Colonic mucosa (tissue), 4 donors: ENCODE measurements at regions not wholly inside any gene's neighbourhood (a gene's known extent, or its start where the extent isn't known, plus 50 kb on each side); places are given as distances from the start of the nearest gene placed in this dataset.

Source experiments
- DNase-seq: peaks from one replicate; pipeline ENCODE4 v3.0.0-alpha.2; 2020
- H3K27ac ChIP-seq: fragments of 200-600 bp; one replicate; pipeline ENCODE4 v1.8.0; 2021
- H3K27me3 ChIP-seq: fragments of 200-600 bp; one replicate; pipeline ENCODE4 v1.8.0; 2021
- H3K36me3 ChIP-seq: fragments of 200-600 bp; one replicate; pipeline ENCODE4 v1.8.0; 2021
- H3K4me1 ChIP-seq: fragments of 200-600 bp; one replicate; pipeline ENCODE4 v1.8.0; 2021; ENCODE audit warnings: mild to moderate bottlenecking
- H3K4me3 ChIP-seq: fragments of 200-600 bp; one replicate; pipeline ENCODE4 v1.8.0; 2021
- H3K9ac ChIP-seq, 2 donors: one replicate each; pipeline ENCODE4 v1.7.0; 2013; ENCODE audit warnings: control low read depth in 2 of 2, low read depth in 2 of 2, low read length in 2 of 2
- H3K9me3 ChIP-seq: fragments of 200-600 bp; one replicate; pipeline ENCODE4 v1.8.0; 2021
- intact Hi-C: fragments of 100-400 bp; cut with DNase I; formaldehyde crosslinking; loops from one replicate; pipeline ENCODE4 v1.14.1; 2022
- TF ChIP-seq, protein P1 (sequence below): fragments of 200-600 bp; IDR thresholded peaks from one replicate; pipeline ENCODE4 v1.8.0; 2022; ENCODE audit warnings: antibody characterized with exemption, mild to moderate bottlenecking
- donor health status: healthy.
- donor health status: DM: no; HTN: no; CAD: no.
- donor health status: DM: no; HTN: no; CAD: no.

DNA sequence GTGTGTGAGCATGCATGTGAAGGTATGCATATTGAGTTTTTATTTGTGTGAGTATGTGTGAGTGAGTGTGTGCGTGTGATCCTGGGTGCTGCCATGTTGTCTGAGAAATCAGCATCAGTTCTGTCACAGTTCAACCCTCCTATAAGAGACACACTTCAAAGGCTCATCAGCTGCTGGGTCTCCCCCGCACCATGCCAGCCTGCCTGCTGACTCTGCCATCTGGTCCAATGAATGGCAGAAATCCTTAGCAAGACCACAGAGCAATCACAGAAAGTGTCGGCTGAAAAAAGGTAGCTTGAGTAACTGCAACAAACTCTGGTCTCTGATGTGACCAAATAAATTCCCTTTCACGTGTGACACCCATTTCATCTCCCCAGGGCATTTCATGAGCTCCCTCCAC is 381.8 kb upstream of the MAF start:
- intact Hi-C loops = no loop called here
- DNase-seq = no peak
- TF ChIP-seq, protein P1, sequence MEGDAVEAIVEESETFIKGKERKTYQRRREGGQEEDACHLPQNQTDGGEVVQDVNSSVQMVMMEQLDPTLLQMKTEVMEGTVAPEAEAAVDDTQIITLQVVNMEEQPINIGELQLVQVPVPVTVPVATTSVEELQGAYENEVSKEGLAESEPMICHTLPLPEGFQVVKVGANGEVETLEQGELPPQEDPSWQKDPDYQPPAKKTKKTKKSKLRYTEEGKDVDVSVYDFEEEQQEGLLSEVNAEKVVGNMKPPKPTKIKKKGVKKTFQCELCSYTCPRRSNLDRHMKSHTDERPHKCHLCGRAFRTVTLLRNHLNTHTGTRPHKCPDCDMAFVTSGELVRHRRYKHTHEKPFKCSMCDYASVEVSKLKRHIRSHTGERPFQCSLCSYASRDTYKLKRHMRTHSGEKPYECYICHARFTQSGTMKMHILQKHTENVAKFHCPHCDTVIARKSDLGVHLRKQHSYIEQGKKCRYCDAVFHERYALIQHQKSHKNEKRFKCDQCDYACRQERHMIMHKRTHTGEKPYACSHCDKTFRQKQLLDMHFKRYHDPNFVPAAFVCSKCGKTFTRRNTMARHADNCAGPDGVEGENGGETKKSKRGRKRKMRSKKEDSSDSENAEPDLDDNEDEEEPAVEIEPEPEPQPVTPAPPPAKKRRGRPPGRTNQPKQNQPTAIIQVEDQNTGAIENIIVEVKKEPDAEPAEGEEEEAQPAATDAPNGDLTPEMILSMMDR = no peak

DNA sequence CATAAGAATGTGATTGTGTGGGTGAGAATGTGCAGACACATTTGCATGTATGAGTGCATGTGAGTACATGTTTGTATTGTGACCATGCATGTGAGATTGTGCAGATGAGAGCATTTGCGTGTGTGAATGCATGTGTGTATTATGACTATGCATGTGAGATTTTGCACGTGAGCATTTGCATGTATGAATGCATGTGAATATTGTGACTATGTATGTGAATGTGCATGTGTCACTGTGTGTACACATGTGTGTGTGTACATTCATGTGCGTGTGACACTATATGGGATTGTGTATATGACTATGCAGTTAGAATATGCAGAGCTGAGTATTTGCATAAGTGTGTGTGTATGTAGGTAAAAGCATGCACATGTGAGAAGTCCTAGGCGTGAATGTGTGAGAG is 381.3 kb upstream of the MAF start:
- Histone ChIP-seq H3K27me3 (no peaks in the 10 kb centered on the region), H3K9ac (no peak overlapping the region), H3K9me3 (no peaks in the 10 kb centered on the region), H3K27ac (no peak overlapping the region), H3K4me3 (no peak overlapping the region), H3K4me1 (no peaks in the 10 kb centered on the region), H3K36me3 (no peaks in the 10 kb centered on the region)
- no peak for DNase-seq
- TF ChIP-seq, protein P1 = no peak
- intact Hi-C loops = no loop called here

More for the DNA sequence above, 381.8 kb upstream of the MAF start:
- Histone ChIP-seq H3K9ac (no peak overlapping the region), H3K9me3 (no peaks in the 10 kb centered on the region), H3K4me1 (no peaks in the 10 kb centered on the region), H3K27me3 (no peaks in the 10 kb centered on the region), H3K36me3 (no peaks in the 10 kb centered on the region), H3K4me3 (no peak overlapping the region), H3K27ac (no peak overlapping the region)

DNA sequence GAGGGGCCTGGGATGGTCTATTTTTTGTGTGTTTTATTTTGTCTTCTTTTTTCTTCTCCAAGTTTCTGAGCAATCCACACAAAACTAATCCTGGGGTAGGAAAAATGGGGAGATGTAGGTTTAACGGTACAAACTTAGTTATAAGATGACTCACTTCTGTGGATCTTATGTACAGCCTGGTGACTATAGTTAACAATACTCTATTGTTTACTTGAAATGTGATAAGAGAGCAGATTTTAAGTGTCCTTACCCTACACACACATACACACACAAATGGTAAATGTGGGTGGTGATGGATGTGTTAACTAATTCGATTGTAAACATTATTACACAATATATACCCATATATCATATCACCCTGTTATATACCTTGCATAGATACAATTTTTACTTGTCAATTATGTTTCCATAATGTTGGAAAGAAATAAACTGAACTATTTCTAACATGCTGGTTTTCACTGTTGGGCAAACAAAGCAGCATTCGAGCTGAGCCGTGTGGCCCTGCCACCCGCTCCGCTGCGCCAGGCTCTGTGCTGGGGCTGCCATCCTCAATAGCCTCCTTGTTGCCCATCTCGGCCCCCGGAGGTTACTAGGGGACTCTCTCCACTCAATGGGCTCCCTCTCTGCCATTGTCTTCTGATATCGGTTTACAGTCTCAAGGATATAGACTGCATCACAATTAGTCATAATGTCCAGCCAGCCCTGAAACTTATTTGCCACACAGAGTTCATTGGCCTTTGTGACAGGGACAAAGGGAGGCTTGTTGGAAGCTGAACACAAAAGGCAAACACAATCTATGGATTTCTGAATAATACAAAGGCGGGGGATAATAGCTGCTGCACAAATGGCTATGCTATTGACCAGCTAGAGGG is 380.3 kb upstream of the MAF start:
- DNase-seq = no peak
- Histone ChIP-seq H3K36me3 (no peaks in the 10 kb centered on the region), H3K9ac (no peak overlapping the region), H3K4me1 (no peaks in the 10 kb centered on the region), H3K27ac (no peak overlapping the region), H3K9me3 (no peaks in the 10 kb centered on the region), H3K27me3 (no peaks in the 10 kb centered on the region), H3K4me3 (no peak overlapping the region)
- intact Hi-C loops = no loop called here
- TF ChIP-seq, protein P1 = no peak

DNA sequence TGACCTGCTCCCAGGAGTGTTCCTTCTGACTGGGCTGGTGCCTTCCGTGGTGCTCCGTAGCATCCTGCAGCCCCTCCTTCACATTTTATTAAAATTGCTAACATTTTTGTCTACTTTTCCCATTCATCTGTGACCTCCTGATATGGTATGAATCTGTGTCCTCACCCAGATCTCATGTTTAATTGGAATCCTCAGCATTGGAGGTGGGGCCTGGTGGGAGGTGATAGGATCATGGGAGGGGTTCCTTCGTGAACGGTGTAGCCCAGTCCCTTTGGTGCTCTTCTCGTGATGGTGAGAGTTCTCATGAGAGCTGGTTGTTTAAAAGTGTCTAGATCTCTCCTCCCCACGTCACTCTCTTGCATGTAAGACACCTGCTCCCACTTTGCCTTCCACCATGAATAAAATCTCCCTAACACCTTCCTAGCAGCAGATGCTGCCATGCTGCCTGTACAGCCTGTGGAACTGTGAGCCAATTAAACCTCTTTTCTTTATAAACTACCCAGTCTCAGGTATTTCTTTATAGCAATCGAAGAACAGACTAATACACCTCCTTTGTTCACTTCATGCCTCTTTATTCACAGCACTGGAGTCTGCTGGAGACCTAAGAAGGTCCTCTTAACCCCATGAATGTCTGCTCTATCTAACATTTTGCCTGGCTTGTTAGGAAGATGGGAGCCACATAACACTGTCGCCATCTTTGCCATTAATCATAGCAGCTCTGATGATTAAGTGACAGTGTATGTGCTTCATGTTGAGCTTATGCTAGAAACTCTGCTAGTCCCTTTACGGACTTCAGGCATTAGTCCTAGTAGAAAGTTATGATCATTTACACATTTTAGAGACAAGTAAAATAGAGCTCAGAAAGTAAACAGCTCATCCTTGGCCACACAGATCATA is 377.7 kb upstream of the MAF start:
- no peaks in the 10 kb centered on the region for H3K9me3 ChIP-seq
- no peak overlapping the region for H3K4me3 ChIP-seq
- no peak overlapping the region for H3K27ac ChIP-seq
- H3K4me1 ChIP-seq = no peaks in the 10 kb centered on the region
- H3K36me3 ChIP-seq = no peaks in the 10 kb centered on the region
- H3K9ac ChIP-seq = no peak overlapping the region
- intact Hi-C loops = no loop called here
- no peaks in the 10 kb centered on the region for H3K27me3 ChIP-seq
- TF ChIP-seq, protein P1 = no peak
- no peak for DNase-seq

DNA sequence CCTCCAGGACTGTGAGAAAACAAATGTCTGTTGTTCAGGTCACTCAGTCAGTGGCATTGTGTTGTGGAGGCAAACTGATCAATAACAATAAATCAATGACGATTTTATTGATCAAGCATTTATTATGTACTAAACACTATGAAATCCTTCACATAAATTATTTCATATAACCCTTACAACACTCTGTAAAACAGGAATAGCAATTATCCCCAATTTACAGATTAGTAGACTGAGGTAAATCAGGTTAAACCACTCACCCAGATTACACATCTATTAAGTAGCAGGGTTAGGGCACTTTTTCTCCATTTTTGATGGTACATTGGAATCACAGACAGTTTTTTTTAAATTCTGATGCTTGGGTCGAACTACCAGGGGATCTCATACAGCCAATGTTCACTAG is 372.8 kb upstream of the MAF start:
- H3K27me3 ChIP-seq = no peaks in the 10 kb centered on the region
- intact Hi-C loops = no loop called here
- H3K27ac ChIP-seq = no peak overlapping the region

More for the DNA sequence above, 372.8 kb upstream of the MAF start:
- Histone ChIP-seq H3K9ac (no peak overlapping the region), H3K4me1 (no peaks in the 10 kb centered on the region), H3K4me3 (no peak overlapping the region), H3K36me3 (no peaks in the 10 kb centered on the region), H3K9me3 (no peaks in the 10 kb centered on the region)
- no peak for DNase-seq
- TF ChIP-seq, protein P1 = no peak
